ENCODE measurements at regions not wholly inside any gene's neighbourhood (a gene's known extent, or its start where the extent isn't known, plus 50 kb on each side); places are given as distances from the start of the nearest gene placed in this dataset.

DNA sequence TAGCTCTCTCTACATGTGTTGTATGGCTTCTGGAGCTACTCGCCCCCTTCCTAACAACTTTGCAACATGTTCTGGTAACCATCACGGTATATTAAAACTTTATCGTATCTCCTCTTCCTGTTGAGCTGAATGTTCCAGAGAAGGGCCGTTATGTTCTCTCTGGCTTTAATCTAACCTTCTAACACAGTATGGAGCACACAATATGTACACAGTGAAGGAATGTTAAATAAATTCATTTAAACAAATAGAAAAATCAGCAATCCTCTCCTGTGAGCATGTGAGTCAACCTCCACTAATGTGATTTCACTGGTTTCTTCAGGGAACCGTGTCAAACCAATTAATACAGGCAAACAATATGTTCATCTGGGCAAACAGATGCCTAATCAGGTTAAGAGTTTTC is 319.5 kb upstream of the OR4E1 start:
- TF ChIP-seq, protein P1, sequence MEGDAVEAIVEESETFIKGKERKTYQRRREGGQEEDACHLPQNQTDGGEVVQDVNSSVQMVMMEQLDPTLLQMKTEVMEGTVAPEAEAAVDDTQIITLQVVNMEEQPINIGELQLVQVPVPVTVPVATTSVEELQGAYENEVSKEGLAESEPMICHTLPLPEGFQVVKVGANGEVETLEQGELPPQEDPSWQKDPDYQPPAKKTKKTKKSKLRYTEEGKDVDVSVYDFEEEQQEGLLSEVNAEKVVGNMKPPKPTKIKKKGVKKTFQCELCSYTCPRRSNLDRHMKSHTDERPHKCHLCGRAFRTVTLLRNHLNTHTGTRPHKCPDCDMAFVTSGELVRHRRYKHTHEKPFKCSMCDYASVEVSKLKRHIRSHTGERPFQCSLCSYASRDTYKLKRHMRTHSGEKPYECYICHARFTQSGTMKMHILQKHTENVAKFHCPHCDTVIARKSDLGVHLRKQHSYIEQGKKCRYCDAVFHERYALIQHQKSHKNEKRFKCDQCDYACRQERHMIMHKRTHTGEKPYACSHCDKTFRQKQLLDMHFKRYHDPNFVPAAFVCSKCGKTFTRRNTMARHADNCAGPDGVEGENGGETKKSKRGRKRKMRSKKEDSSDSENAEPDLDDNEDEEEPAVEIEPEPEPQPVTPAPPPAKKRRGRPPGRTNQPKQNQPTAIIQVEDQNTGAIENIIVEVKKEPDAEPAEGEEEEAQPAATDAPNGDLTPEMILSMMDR (conservative IDR thresholded peaks at IDR 0.05) = no peak
- no peak for TF ChIP-seq ZFX (IDR thresholded peaks at IDR 0.05)

Data from C4-2B (cell line).